Glutamatergic neuron (in vitro differentiated cells): ENCODE measurements at regions not wholly inside any gene's neighbourhood (a gene's known extent, or its start where the extent isn't known, plus 50 kb on each side); places are given as distances from the start of the nearest gene placed in this dataset.

Source experiments
- DNase-seq: peaks from one replicate; pipeline ENCODE4 v3.0.0; 2022
- H3K27ac Mint-ChIP-seq: one replicate; pipeline ENCODE4 v1.8.0; 2020; ENCODE audit warnings: mild to moderate bottlenecking, mixed read lengths, inconsistent platforms; ENCODE audit not compliant: unreplicated experiment
- H3K27me3 Mint-ChIP-seq: one replicate; pipeline ENCODE4 v1.8.0; 2020; ENCODE audit warnings: mild to moderate bottlenecking, moderate library complexity, mixed read lengths, inconsistent platforms; ENCODE audit not compliant: unreplicated experiment
- H3K36me3 Mint-ChIP-seq: one replicate; pipeline ENCODE4 v1.8.0; 2020; ENCODE audit warnings: mild to moderate bottlenecking, mixed read lengths, inconsistent platforms; ENCODE audit not compliant: unreplicated experiment
- H3K4me1 Mint-ChIP-seq: one replicate; pipeline ENCODE4 v1.8.0; 2020; ENCODE audit warnings: mild to moderate bottlenecking, low read depth, mixed read lengths, inconsistent platforms; ENCODE audit not compliant: unreplicated experiment
- H3K4me3 Mint-ChIP-seq: one replicate; pipeline ENCODE4 v1.8.0; 2020; ENCODE audit warnings: mild to moderate bottlenecking, mixed read lengths, inconsistent platforms; ENCODE audit not compliant: unreplicated experiment
- H3K9me3 Mint-ChIP-seq: one replicate; pipeline ENCODE4 v1.8.0; 2020; ENCODE audit warnings: mild to moderate bottlenecking, moderate library complexity, mixed read lengths, inconsistent platforms; ENCODE audit not compliant: unreplicated experiment
- CTCF ChIP-seq: fragments of 200-600 bp; sonication (generic); IDR thresholded peaks from one replicate; pipeline ENCODE4 v1.5.0; 2021; ENCODE audit not compliant: partially characterized antibody, unreplicated experiment

GRCh38 chr2:23200068-23200786 lies 184.8 kb upstream of the KLHL29 start:
- Mint-ChIP-seq H3K27me3 (no peaks in the 10 kb centered on the region), H3K4me3 (no peak overlapping the region), H3K4me1 (no peaks in the 10 kb centered on the region), H3K27ac (no peak overlapping the region), H3K36me3 (peaks cover 13% of the 10 kb centered on the region), H3K9me3 (peaks cover 6% of the 10 kb centered on the region)
- DNase-seq = no peak
- no peak for TF ChIP-seq CTCF

GRCh38 chr2:23200787-23201114 lies 184.2 kb upstream of the KLHL29 start:
- no peak for DNase-seq
- peaks cover 13% of the 10 kb centered on the region for H3K36me3 Mint-ChIP-seq
- no peaks in the 10 kb centered on the region for H3K4me1 Mint-ChIP-seq
- H3K9me3 Mint-ChIP-seq = peaks cover 6% of the 10 kb centered on the region
- no peaks in the 10 kb centered on the region for H3K27me3 Mint-ChIP-seq
- H3K4me3 Mint-ChIP-seq = no peak overlapping the region
- no peak overlapping the region for H3K27ac Mint-ChIP-seq
- no peak for TF ChIP-seq CTCF

GRCh38 chr2:23203383-23203782 lies 181.6 kb upstream of the KLHL29 start:
- peaks cover 6% of the 10 kb centered on the region for H3K9me3 Mint-ChIP-seq
- no peak overlapping the region for H3K27ac Mint-ChIP-seq
- H3K4me3 Mint-ChIP-seq = no peak overlapping the region
- no peaks in the 10 kb centered on the region for H3K27me3 Mint-ChIP-seq
- DNase-seq = no peak
- no peaks in the 10 kb centered on the region for H3K4me1 Mint-ChIP-seq
- TF ChIP-seq CTCF = no peak
- peaks cover 13% of the 10 kb centered on the region for H3K36me3 Mint-ChIP-seq

DNA sequence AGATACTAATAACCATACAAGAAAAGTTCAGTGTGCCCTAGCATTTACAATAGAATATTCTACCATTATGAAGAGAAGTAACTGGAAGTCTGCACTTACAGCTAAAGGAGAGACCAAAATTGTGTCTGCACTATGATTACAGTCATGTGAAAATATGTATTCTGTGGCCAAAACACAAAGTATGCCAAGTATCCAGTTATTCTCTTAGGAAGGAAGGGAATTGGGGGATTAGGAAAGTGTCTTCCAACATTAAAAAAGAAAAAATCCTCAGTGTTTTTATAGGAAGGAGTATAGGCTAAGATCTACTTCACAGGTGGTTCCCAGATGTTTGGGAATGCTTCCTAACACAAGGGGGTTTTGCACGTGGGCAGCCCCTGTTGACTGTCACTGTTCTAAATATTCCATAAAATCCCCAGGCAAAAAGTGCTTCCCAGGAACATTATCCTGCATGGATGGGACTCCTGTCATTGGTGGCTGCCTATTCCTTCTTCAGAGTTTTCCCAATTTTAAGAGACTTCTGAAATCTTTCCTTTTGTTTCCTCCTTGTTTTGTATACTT lies 180.2 kb upstream of the KLHL29 start:
- Mint-ChIP-seq H3K36me3 (peaks cover 11% of the 10 kb centered on the region), H3K4me3 (no peak overlapping the region), H3K4me1 (no peaks in the 10 kb centered on the region), H3K27ac (no peak overlapping the region), H3K27me3 (no peaks in the 10 kb centered on the region), H3K9me3 (peaks cover 6% of the 10 kb centered on the region)
- no peak for TF ChIP-seq CTCF
- no peak for DNase-seq

DNA sequence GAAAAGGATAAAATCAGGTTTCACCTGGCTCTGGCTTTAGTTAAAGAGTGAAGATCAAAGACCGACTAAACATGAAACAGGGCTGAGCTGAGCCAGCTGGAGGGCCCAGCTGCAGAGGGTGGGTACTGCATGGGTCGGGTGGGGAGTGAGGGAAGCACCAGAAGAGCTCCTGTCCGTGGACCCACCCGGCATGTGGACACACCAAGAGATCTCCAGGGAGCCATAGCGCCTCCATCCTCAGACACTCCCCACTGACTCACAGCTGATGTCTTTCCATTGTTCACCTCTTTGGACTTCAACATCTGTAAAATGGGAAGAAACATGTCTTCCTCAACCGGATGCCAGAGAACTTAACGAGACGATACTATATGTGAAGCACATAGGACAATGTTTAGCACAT lies 178.3 kb upstream of the KLHL29 start:
- no peak for TF ChIP-seq CTCF
- H3K36me3 Mint-ChIP-seq = peaks cover 5% of the 10 kb centered on the region
- H3K9me3 Mint-ChIP-seq = peaks cover 6% of the 10 kb centered on the region
- peaks cover 5% of the 10 kb centered on the region for H3K4me1 Mint-ChIP-seq
- H3K27me3 Mint-ChIP-seq = no peaks in the 10 kb centered on the region
- H3K4me3 Mint-ChIP-seq = no peak overlapping the region
- H3K27ac Mint-ChIP-seq = no peak overlapping the region
- no peak for DNase-seq
